ENCODE measurements at regions not wholly inside any gene's neighbourhood (a gene's known extent, or its start where the extent isn't known, plus 50 kb on each side); places are given as distances from the start of the nearest gene placed in this dataset.

DNA sequence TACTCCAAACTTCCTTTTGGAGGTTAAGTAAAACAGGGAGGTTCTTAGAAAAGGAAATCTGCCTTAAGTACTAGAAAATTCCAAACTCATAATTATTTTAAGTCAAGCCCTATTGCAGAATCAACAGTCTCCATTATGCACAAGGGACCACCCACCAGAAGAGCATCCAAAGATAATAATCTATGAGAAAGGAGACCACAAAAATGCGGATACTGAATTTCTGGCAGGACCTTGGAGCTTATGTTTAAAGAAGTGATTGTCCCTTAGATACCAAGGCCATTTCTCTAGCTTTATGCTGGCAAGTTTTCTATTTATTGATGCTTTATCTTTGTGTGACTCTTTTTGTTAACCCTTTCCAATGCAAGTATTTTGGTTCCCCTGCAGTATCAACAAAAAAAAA, 404.0 kb upstream of the MMADHC start:
- ATAC-seq, result no peak

- ATAC-seq, result no peak
Observed at GRCh38 chr2:149990965-149991364, 403.4 kb upstream of the MMADHC start.

- ATAC-seq, result no peak
Observed at GRCh38 chr2:149989447-149990063, 402.0 kb upstream of the MMADHC start.

GRCh38 chr2:149988361-149988760, 400.8 kb upstream of the MMADHC start:
- no peak for ATAC-seq

DNA sequence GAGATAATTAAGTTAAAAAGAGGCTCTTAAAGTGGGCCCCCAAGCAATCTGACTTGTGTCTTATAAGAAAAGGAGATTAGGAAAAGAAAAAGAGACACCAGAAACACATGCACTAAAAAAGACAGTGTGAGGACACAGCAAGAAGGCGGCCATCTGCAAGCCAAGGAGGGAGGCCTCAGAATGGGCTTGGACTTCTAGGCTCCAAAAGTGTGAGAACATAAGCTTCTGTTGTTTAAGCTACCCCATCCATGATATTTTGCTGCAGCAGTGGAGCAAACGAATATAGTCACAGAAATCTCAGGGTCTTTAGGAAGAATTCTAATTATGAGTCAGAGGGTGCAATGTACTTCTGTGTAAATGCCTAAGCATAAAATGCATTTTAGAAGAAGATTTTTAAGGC, 399.3 kb upstream of the MMADHC start:
- no peak for ATAC-seq

- no peak for ATAC-seq
Observed at GRCh38 chr2:149984311-149984710, 396.7 kb upstream of the MMADHC start.

GRCh38 chr2:149972066-149972465, 384.5 kb upstream of the MMADHC start:
- ATAC-seq, result no peak

- no peak for ATAC-seq
Observed at GRCh38 chr2:149954981-149955600, 367.5 kb upstream of the MMADHC start.

DNA sequence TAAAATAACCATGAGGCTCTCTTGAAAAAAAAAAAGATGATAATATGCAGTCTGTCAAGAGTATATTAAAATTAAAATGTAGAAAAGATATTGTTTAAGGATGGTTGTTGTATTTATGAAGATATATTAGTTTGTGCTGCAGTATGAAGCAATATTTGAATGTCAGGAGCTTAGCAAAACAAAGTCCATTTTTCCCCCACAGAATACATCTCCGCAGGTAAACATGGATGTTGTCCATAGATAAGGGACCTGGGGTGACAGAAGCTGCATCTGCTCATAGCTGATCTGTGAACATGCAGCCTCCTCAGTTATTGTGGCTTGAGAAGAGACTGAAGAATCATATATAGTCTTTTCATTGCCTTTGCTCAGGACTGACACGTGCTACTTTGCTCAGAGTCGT, 366.1 kb upstream of the MMADHC start:
- no peak for ATAC-seq

DNA sequence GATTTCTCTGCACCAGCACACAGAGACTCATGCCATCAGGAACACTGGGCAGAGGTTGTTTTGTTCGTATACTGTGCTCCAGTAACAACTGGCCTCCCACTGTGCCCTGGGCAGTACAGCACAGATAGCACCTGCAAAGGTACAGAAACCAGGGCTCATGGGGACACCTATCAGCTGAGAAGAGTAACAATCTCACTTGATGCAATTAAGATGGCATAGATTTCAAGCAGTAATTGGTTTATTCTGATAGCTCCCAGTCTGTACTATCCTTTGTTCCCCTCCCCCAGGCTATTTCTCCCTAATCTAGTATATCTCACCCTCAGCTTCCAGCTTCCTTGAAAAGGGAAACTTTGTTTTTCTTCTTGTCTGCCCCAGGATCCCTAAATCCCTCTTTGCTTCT, 343.9 kb upstream of the MMADHC start:
- ATAC-seq, result no peak

DNA sequence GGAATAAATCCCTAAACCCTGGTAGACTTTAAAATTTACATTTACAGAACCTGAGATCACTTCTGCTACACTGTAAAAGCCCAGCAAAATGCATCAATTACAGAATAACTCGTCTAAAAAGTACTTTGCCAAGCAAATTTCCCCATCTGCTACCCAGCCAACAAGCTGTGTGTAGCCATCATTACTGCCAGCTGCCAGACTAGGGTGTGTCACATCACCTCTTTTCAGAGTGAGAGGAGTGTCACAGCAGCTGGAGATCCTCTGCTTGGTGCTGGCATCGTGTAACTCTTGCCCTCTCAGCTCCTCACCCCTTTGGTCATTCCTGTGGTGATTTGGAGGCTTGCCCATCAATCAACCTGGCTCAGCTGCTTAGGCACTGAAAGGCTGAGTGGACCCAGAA, 340.4 kb upstream of the MMADHC start:
- ATAC-seq, result no peak

DNA sequence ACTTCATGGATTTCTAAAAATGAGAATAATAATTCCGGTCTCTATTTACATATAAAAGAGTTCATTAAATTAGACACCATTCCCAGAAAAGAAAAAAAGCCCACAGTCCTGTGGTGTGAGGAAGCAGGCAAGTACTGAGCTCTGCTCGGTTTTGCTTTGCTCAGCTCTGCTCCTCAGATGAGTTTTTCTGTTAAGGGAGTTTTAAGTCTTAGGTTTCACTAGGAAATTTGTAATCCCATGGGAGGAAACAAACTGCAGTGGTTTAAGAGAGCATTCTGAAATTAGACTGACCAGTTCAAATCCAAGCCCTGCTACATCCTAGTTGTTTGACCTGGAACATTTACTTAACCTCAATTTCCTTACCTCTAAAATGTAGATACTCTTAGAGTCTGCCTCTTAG, 338.6 kb upstream of the MMADHC start:
- no peak for ATAC-seq

GRCh38 chr2:149924549-149925213, 337.1 kb upstream of the MMADHC start:
- ATAC-seq, result no peak

DNA sequence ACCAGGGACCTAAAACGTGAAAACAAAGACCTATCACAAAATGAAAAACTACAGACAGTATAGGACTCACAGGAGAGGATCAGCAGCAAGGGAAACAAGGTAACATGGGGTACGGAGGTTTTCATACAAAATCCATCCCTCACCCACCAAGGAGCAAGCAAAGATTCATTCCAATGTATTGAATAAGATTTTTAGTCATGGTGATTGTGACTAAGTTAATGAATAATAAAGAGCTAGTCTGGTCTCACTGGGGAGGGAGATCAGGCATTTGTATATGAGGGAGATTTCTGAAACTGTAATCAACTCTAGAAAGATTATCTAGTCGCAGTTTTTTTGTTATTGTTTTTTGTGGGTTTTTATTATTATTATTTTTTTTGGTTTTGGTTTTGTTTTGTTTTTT, 336.5 kb upstream of the MMADHC start:
- no peak for ATAC-seq

DNA sequence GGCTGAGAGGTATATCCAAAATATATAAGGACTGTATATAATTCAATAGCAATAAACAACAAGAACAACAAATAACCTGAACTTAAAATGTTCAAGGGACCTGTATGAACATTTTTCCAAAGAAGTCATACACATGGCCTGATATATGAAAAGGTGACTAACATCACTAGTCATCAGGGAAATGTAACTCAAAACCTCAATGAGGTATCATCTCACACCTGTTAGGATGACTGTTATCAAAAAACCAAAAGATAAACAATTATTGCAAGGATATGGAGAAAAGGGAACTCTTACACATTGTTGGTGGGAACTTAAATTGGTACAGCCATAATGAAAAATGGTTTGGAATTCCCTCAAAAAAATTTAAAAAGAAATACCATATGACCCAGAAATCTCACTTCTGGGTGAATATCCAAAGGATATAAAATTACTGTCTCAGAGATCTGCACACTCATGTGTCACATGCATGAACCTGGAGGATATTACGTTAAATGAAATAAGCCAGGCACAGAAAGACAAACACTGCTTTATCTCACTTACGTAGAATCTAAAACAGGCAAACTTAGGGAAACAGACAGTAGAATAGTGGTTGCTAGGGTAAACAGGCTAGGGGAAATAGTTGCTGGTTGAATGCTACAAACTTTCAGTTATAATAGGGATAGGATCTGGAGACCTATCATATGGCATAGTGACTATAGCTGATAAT, 334.5 kb upstream of the MMADHC start:
- no peak for ATAC-seq

GRCh38 chr2:149920389-149920788, 332.8 kb upstream of the MMADHC start:
- no peak for ATAC-seq

- no peak for ATAC-seq
Observed at GRCh38 chr2:149915151-149915550, 327.6 kb upstream of the MMADHC start.

DNA sequence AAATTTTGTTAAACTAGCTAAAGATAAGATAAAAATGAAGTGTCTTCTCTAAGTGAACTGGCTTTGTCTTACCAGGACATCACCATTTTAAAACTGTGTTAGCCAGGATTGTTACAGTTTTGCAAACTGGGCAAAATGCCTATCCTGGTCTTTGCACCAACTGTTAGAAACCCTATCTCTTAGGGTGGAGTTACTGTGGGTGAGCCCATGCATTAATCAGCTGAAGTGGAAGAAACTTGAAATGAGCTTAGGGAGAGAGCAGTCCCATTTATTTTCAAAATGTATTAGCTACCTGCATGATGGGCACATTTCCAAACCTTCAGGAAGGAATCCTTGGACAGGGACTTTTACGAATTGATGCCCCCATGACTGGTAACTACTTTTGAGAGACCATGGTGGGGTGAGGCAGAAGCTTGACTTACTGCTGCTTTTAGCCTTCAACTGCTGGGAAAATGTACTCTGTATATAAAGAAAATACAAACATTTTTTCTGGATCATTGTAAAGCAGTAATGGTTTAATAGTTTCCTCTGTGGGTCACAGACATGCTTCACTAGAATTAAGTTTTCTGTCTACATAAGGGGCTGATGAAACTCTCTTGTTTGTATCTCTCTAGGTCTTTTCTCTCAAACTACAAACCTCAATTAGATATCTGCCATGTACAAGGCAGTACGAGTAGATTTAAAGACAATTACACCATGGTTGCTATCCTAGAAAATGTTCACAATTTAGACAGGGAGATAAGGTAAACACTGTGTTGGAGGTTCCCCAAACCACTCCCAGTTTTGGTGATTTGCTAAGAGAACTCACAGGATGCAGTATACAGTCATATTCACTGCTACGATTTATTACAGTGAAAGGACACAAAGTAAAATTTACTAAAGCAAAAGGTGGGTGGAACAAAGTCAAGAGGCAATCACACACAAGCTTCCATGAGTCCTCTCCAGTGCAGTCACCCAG, 321.4 kb upstream of the MMADHC start:
- ATAC-seq, result no peak

- no peak for ATAC-seq
Observed at GRCh38 chr2:149906886-149907285, 319.3 kb upstream of the MMADHC start.

- no peak for ATAC-seq
Observed at GRCh38 chr2:149904352-149905175, 317.0 kb upstream of the MMADHC start.

- no peak for ATAC-seq
Observed at GRCh38 chr2:149903626-149904025, 316.1 kb upstream of the MMADHC start.

- no peak for ATAC-seq
Observed at GRCh38 chr2:149902081-149902480, 314.5 kb upstream of the MMADHC start.
